Astrocyte of the cerebellum (primary cell): ENCODE measurements at regions not wholly inside any gene's neighbourhood (a gene's known extent, or its start where the extent isn't known, plus 50 kb on each side); places are given as distances from the start of the nearest gene placed in this dataset.

ENCODE experiments used
- DNase-seq: peaks from one replicate; pipeline ENCODE4 v3.0.0-alpha.2; 2011; ENCODE audit warnings: low read depth
- H3K4me3 ChIP-seq: 2 replicates; pipeline ENCODE4 v1.5.1; 2011; ENCODE audit warnings: mild to moderate bottlenecking, low read depth, low read length, moderate library complexity
- CTCF ChIP-seq: IDR thresholded peaks from 2 replicates; pipeline ENCODE4 v1.5.1; 2012; ENCODE audit warnings: low read length, low read depth, moderate library complexity, mild to moderate bottlenecking; ENCODE audit errors: missing control alignments
- in situ Hi-C: cut with HindIII; loops from 2 replicates; pipeline ENCODE4 v1.10.0; 2017; ENCODE audit warnings: low sequenced_read_pairs

GRCh38 chr9:89953824-89954615 lies 349.2 kb downstream of the GADD45G start:
- no peak for DNase-seq
- H3K4me3 ChIP-seq = no peak overlapping the region
- no peak for TF ChIP-seq CTCF
- in situ Hi-C loops = no loop called here

DNA sequence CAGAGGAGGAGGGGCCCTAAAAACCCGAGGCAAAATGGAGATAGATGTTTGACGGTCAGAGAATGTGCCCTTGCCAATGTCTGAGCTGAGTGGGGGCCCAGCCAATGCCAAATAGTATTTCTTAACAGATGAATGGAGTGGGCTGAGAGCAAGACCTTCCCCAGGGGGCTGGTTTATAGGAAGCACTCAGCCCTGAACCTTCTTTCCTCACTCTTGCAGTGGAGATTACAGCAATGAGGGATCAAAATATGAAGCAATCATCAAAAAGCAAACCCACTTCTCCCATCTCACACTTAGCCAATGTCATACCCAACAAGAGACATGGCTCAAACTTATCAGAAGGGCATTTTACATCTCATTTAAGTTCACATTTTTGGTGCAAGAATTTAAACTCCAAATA lies 350.3 kb downstream of the GADD45G start:
- no peak for TF ChIP-seq CTCF
- DNase-seq = no peak
- in situ Hi-C loops = no loop called here
- H3K4me3 ChIP-seq = no peak overlapping the region

DNA sequence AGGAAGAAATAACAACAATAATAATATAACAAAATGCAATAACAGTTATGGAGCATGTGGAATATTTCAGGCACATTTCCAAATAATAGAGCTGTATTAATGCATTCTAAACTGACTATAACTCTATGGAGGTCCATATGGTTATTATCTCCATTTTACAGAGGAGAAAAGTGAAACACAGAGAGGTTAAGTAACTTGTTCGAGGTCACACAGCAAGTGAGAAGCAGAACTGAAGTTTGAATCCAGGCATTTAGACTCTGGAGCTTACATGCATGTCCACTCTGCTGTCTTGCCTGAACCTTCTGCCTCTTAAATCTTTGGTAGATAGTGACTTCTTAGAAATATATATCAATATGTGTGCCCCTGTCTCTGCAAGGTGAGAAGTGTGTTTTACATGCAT lies 350.8 kb downstream of the GADD45G start:
- DNase-seq = no peak
- no peak for TF ChIP-seq CTCF
- no peak overlapping the region for H3K4me3 ChIP-seq
- in situ Hi-C loops = no loop called here

DNA sequence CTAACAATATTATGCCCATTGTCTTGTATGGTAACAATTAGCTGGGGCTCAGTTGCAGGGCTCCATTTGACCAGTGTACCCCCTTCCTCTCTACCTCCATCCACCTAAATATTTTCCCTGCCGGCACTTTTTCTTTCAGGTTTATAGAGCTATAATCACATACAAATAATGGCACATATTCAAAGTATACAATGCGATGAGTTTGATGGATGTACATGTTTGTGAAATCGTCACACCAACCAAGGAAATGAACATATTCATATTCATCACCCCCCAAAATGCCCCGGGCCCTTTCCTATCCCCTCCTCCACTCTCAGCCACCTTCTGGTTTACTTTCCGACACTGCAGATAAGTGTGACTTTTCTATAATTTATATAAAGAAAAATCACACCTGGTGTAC lies 351.5 kb downstream of the GADD45G start:
- no peak for DNase-seq
- TF ChIP-seq CTCF = no peak
- in situ Hi-C loops = no loop called here
- H3K4me3 ChIP-seq = no peak overlapping the region

GRCh38 chr9:89956907-89957306 lies 352.1 kb downstream of the GADD45G start:
- no peak for DNase-seq
- in situ Hi-C loops = no loop called here
- H3K4me3 ChIP-seq = no peak overlapping the region
- no peak for TF ChIP-seq CTCF

- in situ Hi-C loops = no loop called here
- no peak overlapping the region for H3K4me3 ChIP-seq
- no peak for DNase-seq
- no peak for TF ChIP-seq CTCF
Measured at GRCh38 chr9:89958086-89958485, 353.3 kb downstream of the GADD45G start.
